ENCODE measurements at regions not wholly inside any gene's neighbourhood (a gene's known extent, or its start where the extent isn't known, plus 50 kb on each side); places are given as distances from the start of the nearest gene placed in this dataset.

DNA sequence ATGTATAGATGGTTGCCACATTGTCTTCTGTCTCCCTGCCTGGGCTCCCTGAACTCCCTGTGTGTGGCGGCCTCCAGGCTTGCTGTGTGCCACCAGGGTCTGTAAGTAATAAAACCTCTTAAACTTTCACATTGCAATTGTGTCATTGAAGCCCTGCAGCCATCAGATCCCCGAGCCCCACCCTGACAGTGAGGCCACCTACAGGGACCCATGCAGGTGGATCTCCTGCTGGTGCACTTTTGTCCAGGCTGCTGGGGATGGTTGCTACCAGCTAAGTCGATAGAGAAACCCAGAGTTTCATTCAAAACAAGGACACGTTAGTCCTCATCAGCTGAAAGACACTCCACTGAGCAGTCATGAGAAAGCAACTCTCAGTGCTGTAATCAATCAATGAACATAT is 133.6 kb upstream of the PRICKLE2 start:
- TF ChIP-seq, protein P1, sequence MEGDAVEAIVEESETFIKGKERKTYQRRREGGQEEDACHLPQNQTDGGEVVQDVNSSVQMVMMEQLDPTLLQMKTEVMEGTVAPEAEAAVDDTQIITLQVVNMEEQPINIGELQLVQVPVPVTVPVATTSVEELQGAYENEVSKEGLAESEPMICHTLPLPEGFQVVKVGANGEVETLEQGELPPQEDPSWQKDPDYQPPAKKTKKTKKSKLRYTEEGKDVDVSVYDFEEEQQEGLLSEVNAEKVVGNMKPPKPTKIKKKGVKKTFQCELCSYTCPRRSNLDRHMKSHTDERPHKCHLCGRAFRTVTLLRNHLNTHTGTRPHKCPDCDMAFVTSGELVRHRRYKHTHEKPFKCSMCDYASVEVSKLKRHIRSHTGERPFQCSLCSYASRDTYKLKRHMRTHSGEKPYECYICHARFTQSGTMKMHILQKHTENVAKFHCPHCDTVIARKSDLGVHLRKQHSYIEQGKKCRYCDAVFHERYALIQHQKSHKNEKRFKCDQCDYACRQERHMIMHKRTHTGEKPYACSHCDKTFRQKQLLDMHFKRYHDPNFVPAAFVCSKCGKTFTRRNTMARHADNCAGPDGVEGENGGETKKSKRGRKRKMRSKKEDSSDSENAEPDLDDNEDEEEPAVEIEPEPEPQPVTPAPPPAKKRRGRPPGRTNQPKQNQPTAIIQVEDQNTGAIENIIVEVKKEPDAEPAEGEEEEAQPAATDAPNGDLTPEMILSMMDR (IDR thresholded peaks at IDR 0.05; ENCODE audit: extremely low read depth, insufficient read depth, missing control alignments), result no peak
- in situ Hi-C loops (cut with MboI; ENCODE audit: low pct_unique_long_range_greater_than_20kb, low sequenced_read_pairs, unreplicated experiment), result no loop called here
- no peak for DNase-seq (ENCODE audit: low spot score)

DNA sequence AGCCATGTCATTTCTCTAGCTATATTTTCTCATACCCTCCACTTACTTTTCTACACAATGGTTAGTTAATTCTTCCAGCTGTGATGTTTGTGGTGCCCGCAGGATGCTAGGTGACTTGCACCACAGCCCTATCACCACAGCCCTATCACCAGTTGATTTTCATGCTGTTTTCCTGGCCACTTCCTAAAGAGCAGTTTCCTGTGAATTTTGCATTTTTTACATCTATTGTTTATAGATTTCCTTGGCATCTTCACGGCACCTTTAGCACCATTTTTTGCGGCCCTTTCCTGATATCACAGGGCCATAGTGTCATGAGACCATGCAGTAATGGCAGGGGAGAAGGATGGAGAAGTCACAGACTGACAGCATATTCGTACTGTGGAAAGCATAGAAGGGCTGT is 132.9 kb upstream of the PRICKLE2 start:
- no peak for DNase-seq (ENCODE audit: low spot score)
- in situ Hi-C loops (cut with MboI; ENCODE audit: low pct_unique_long_range_greater_than_20kb, low sequenced_read_pairs, unreplicated experiment), result no loop called here
- TF ChIP-seq, protein P1 (IDR thresholded peaks at IDR 0.05; ENCODE audit: extremely low read depth, insufficient read depth, missing control alignments), result no peak

DNA sequence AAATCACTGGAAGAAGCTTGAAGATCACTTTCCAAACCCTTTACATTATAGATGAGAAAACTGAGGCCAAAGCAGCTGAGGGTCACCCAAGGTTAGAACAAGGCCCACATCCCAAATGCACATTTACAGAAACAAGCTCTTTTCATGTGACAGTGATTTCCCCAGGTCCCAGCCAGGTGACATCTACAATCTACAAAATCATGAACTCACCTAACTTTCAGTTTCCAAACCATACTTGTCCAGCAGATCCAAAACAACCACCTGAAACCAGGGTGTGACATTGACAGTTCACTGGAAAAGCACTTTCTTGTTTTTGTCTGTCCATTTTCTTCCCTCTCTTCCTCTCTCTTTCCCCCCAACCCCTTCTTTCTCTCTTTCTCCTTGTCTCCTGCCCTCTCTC is 132.2 kb upstream of the PRICKLE2 start:
- in situ Hi-C loops (cut with MboI; ENCODE audit: low pct_unique_long_range_greater_than_20kb, low sequenced_read_pairs, unreplicated experiment), result no loop called here
- TF ChIP-seq, protein P1 (IDR thresholded peaks at IDR 0.05; ENCODE audit: extremely low read depth, insufficient read depth, missing control alignments), result no peak
- no peak for DNase-seq (ENCODE audit: low spot score)

DNA sequence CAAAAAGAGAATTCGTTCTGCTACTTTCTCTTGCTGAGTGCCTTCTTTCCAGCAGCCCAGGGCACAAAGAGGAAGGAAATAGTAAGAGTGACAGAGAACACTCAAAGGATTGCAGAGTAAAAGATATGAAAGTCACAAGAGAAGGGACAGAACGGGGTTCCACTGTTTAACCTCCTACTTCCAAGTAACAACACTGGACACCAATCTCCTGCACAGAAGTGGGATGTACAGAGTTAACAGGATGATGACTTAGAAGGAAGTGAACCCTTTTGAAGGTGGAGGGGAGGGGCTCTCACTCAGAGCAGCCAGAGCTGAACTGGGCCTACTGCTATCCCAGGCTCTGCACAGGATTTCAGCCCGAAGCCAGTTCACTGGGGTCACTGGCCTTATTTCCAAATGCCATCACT is 130.1 kb upstream of the PRICKLE2 start:
- TF ChIP-seq, protein P1 (IDR thresholded peaks at IDR 0.05; ENCODE audit: extremely low read depth, insufficient read depth, missing control alignments), result no peak
- in situ Hi-C loops (cut with MboI; ENCODE audit: low pct_unique_long_range_greater_than_20kb, low sequenced_read_pairs, unreplicated experiment), result no loop called here
- DNase-seq (ENCODE audit: low spot score), result no peak

DNA sequence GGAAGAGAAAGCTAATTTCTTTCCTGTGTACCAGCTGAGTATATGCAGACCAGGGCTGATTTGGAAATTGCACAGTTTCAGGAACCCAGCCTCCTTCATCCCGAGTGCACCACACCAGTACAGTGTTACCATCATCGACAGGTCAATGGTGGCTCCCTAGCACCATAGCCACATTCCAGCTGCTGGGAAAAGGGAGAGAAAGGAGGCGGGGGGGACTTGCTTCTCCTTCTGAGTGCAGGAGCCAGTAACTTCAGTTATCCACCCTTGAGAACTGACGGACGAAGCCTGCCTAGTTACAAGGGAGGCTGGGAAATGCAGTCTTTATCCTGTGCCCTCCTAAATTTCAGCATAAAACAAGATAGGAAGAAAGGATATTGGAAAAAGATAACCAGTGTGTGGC is 129.7 kb upstream of the PRICKLE2 start:
- in situ Hi-C loops (cut with MboI; ENCODE audit: low pct_unique_long_range_greater_than_20kb, low sequenced_read_pairs, unreplicated experiment), result no loop called here
- TF ChIP-seq, protein P1 (IDR thresholded peaks at IDR 0.05; ENCODE audit: extremely low read depth, insufficient read depth, missing control alignments), result no peak
- no peak for DNase-seq (ENCODE audit: low spot score)

DNA sequence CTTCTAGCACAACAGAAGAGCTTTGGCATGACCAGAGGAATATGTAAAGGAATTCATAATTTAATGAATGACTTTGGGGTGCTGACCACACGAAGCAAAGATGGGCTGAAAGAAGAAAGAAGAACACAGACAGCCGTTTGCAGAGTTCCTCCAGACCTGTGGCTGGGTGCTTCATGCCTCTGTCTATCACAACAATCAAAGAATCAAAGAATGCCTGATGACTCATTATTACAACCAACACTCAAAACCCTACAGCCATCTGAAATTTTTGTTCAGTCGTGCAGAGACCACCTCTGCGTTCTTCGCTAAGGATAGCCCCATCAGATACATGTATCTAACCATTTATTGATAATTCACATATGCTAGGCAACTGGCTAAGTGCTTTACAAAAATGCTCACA is 129.0 kb upstream of the PRICKLE2 start:
- TF ChIP-seq, protein P1 (IDR thresholded peaks at IDR 0.05; ENCODE audit: extremely low read depth, insufficient read depth, missing control alignments), result no peak

DNA sequence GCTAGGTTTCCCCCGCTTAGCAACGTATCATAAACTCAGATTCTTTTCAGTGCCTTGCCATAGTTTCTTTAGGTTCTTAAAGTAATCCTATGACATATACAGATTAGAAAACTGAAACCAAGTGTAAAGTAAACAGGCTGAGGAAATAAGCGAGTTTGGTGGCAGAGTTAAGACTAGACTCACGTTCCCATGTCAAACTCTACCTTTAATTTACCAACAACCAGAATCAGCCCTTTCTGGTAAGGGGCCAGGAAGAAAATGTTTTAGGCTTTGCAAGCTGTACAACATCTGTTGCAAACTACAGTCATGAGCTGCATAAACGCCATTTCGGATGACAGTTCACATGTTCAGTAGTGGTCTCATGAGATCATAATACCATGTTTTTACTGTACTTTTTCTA is 128.0 kb upstream of the PRICKLE2 start:
- in situ Hi-C loops (cut with MboI; ENCODE audit: low pct_unique_long_range_greater_than_20kb, low sequenced_read_pairs, unreplicated experiment), result no loop called here
- DNase-seq (ENCODE audit: low spot score), result no peak
- TF ChIP-seq, protein P1 (IDR thresholded peaks at IDR 0.05; ENCODE audit: extremely low read depth, insufficient read depth, missing control alignments), result no peak

More for the DNA sequence above, 129.0 kb upstream of the PRICKLE2 start:
- no peak for DNase-seq (ENCODE audit: low spot score)
- in situ Hi-C loops (cut with MboI; ENCODE audit: low pct_unique_long_range_greater_than_20kb, low sequenced_read_pairs, unreplicated experiment), result no loop called here
